ENCODE measurements at regions not wholly inside any gene's neighbourhood (a gene's known extent, or its start where the extent isn't known, plus 50 kb on each side); places are given as distances from the start of the nearest gene placed in this dataset.

- Histone ChIP-seq H3K27ac (ENCODE audit: low read depth, low read length) (no peak overlapping the region), H3K27me3 (ENCODE audit: control insufficient read depth, insufficient read depth, low read length, poor library complexity, severe bottlenecking) (no peaks in the 10 kb centered on the region), H3K4me1 (ENCODE audit: control insufficient read depth, insufficient read depth, low read length) (no peaks in the 10 kb centered on the region), H3K9ac (ENCODE audit: extremely low read depth, low read length, poor library complexity, severe bottlenecking) (no peak overlapping the region), H3K4me3 (ENCODE audit: low read length) (no peak overlapping the region), H3K36me3 (ENCODE audit: control insufficient read depth, insufficient read depth, low read length) (no peaks in the 10 kb centered on the region), H3K9me3 (ENCODE audit: control insufficient read depth, low read length) (no peaks in the 10 kb centered on the region)
- peaks cover 8% of the 10 kb centered on the region for H3K9me3 Mint-ChIP-seq
- no peaks in the 10 kb centered on the region for H3K27me3 Mint-ChIP-seq (ENCODE audit: insufficient read depth)
- no peaks in the 10 kb centered on the region for H3K36me3 Mint-ChIP-seq (ENCODE audit: low read depth)
- H3K27ac Mint-ChIP-seq, result no peak overlapping the region
- H3K4me1 Mint-ChIP-seq, result no peaks in the 10 kb centered on the region
- no peak for DNase-seq
- TF ChIP-seq, protein P1, sequence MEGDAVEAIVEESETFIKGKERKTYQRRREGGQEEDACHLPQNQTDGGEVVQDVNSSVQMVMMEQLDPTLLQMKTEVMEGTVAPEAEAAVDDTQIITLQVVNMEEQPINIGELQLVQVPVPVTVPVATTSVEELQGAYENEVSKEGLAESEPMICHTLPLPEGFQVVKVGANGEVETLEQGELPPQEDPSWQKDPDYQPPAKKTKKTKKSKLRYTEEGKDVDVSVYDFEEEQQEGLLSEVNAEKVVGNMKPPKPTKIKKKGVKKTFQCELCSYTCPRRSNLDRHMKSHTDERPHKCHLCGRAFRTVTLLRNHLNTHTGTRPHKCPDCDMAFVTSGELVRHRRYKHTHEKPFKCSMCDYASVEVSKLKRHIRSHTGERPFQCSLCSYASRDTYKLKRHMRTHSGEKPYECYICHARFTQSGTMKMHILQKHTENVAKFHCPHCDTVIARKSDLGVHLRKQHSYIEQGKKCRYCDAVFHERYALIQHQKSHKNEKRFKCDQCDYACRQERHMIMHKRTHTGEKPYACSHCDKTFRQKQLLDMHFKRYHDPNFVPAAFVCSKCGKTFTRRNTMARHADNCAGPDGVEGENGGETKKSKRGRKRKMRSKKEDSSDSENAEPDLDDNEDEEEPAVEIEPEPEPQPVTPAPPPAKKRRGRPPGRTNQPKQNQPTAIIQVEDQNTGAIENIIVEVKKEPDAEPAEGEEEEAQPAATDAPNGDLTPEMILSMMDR (conservative IDR thresholded peaks at IDR 0.05), result no peak
- no peak overlapping the region for H3K4me3 Mint-ChIP-seq
These were observed 313.6 kb downstream of the TBC1D32 start for GRCh38 chr6:121020656-121021055.

DNA sequence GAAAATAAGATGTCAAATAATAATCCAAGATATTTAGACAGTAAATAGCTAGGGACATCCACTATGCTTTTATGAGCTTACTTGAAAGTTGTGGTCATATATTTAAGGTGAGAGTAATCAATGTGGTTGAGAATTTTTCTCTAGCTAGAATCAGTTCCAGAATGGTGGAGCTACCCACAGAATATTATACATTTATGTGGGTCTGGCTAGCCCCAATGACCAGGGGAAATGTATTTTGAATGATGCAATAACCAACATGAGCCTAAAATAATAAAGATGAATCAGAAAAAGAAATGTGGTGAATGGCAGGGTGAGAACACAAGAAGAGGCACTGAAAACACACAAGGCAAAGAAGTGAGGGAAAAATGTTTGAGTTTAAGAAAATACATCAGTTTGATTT lies 325.7 kb downstream of the TBC1D32 start:
- Mint-ChIP-seq H3K27me3 (ENCODE audit: insufficient read depth) (no peaks in the 10 kb centered on the region), H3K36me3 (ENCODE audit: low read depth) (no peaks in the 10 kb centered on the region), H3K27ac (no peak overlapping the region), H3K4me3 (no peak overlapping the region), H3K4me1 (no peaks in the 10 kb centered on the region), H3K9me3 (peaks cover 5% of the 10 kb centered on the region)
- no peaks in the 10 kb centered on the region for H3K27me3 ChIP-seq (ENCODE audit: control insufficient read depth, insufficient read depth, low read length, poor library complexity, severe bottlenecking)
- no peak for DNase-seq
- H3K36me3 ChIP-seq (ENCODE audit: control insufficient read depth, insufficient read depth, low read length), result no peaks in the 10 kb centered on the region
- H3K9ac ChIP-seq (ENCODE audit: extremely low read depth, low read length, poor library complexity, severe bottlenecking), result no peak overlapping the region
- no peaks in the 10 kb centered on the region for H3K4me1 ChIP-seq (ENCODE audit: control insufficient read depth, insufficient read depth, low read length)
- H3K27ac ChIP-seq (ENCODE audit: low read depth, low read length), result no peak overlapping the region
- H3K9me3 ChIP-seq (ENCODE audit: control insufficient read depth, low read length), result peaks cover 13% of the 10 kb centered on the region
- TF ChIP-seq, protein P1 (conservative IDR thresholded peaks at IDR 0.05), result no peak
- H3K4me3 ChIP-seq (ENCODE audit: low read length), result no peak overlapping the region

- Histone ChIP-seq H3K9me3 (ENCODE audit: control insufficient read depth, low read length) (peaks cover 23% of the 10 kb centered on the region), H3K9ac (ENCODE audit: extremely low read depth, low read length, poor library complexity, severe bottlenecking) (no peak overlapping the region), H3K27ac (ENCODE audit: low read depth, low read length) (no peak overlapping the region), H3K36me3 (ENCODE audit: control insufficient read depth, insufficient read depth, low read length) (no peaks in the 10 kb centered on the region), H3K4me1 (ENCODE audit: control insufficient read depth, insufficient read depth, low read length) (no peaks in the 10 kb centered on the region), H3K27me3 (ENCODE audit: control insufficient read depth, insufficient read depth, low read length, poor library complexity, severe bottlenecking) (no peaks in the 10 kb centered on the region), H3K4me3 (ENCODE audit: low read length) (no peak overlapping the region)
- Mint-ChIP-seq H3K4me3 (no peak overlapping the region), H3K27me3 (ENCODE audit: insufficient read depth) (no peaks in the 10 kb centered on the region), H3K27ac (no peak overlapping the region), H3K36me3 (ENCODE audit: low read depth) (peaks cover 2% of the 10 kb centered on the region), H3K4me1 (no peaks in the 10 kb centered on the region), H3K9me3 (peaks cover 11% of the 10 kb centered on the region)
- WGBS, 2 experiments (ENCODE audit: insufficient coverage in 1 of 2, insufficient read length in 1 of 2), result 90 to 100% methylated on average over 1 to 2 of the region's 2 CpGs
- TF ChIP-seq, protein P1 (conservative IDR thresholded peaks at IDR 0.05), result no peak
- no peak for DNase-seq
These were observed 328.3 kb downstream of the TBC1D32 start for GRCh38 chr6:121006024-121006423.
